HUDEP-2 (cell line): ENCODE measurements at regions not wholly inside any gene's neighbourhood (a gene's known extent, or its start where the extent isn't known, plus 50 kb on each side); places are given as distances from the start of the nearest gene placed in this dataset.
"Not testable (repeated sequence)": the region's sequence is repeated elsewhere in the genome, so short reads cannot be mapped to it uniquely, and the experiment has no call there.

Experiments used
- DNase-seq, 76 experiments: peaks; one replicate each; lab custom pipeline; 2025; ENCODE audit not compliant: unreplicated experiment in 76 of 76; lab: John Stamatoyannopoulos, UW

DNA sequence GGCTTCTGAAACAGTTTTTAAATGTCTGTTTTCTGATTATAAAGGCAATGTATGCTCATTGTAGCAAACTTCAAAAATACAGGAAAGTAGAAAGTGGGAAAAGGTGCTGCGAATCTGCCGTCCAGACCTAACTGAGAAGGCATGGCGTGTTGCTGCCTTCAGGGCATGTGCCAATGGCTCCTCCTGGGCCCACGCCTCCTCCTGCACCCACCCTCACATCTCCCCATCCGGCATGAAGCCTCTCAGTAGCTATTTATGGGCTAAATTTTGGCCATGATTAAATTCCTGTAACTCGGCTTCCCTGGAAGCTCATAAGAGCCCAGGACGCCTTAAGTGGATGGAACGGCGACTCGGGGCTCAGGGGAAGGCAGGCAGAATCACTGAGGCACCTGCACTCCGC, 153.8 kb downstream of the LAT start:
- not testable (repeated sequence) for DNase-seq

DNA sequence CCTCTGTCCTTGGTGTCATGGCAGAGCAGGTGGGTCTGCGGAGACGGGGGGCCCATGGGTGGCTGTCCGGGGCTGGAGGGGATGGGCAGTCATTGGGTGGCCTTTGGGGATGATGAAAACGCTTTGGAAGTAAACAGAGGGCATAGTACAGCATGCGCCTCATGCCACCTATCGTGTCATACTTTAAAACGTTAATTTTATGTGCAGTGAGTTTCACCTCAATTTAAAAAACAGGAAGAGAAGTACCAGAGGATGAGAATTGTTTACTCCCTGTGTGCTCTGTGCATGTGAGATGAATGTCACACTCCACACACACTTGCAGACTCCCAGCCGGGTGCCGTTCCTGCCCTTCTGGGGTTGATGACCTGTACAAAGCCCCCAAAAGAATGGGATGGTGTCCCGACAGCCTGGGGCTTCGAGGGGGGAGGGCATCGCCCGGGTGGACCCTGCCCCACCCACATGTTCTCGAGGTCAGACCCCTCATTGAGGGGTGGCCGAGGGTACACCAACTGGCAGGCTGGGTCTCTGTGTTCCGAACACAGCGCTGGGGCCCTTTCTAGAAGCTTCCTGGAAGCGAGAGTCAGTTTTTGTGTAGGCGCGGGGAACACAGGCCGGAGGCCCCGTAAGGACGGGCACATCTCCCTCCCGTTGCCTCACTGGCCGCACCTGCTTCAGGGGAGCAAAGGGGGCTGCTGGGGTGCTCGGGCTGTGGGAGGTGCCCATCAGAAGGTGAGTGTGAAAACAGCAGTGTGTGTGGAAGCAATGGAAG, 153.2 kb downstream of the LAT start:
- not testable (repeated sequence) for DNase-seq

DNA sequence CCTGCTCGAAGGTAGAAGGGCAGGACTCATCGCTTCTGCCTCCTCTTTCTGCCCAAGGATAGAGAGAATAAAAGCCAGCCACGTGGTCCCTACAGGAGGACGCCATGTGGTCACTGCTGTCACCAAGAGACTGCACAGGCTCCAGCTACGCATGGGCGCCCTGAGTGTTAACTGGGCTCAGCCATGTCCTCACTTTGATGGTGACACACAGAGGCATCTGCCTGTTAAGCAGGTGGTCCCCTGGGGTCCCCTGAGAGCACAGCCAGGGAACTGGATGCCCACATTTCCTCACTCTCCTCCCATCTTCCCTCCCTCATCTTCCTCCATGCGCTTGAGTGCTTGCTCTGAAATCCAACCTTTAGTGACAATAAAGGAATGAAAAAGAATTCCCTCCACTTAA, 152.6 kb downstream of the LAT start:
- not testable (repeated sequence) for DNase-seq

DNA sequence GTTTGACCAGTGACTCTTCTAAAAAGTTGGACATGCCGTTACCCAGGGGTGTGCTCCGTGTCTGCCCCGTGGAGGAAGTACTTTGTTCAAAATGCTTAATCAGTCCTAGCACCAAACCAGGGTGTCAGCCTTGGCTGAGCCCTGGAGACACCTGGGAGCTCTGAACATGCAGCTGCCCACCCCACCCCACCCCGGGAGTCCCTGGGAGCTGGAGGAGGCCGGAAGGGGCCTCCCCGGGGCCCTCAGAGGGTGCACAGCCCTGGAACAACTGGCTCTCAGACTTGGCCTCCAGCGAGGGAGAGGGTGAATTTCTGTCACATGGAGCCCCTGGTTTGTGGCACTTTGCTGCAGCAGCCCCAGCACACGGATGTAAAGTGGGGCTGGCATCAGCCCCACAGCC, 152.1 kb downstream of the LAT start:
- DNase-seq: not testable (repeated sequence)

DNA sequence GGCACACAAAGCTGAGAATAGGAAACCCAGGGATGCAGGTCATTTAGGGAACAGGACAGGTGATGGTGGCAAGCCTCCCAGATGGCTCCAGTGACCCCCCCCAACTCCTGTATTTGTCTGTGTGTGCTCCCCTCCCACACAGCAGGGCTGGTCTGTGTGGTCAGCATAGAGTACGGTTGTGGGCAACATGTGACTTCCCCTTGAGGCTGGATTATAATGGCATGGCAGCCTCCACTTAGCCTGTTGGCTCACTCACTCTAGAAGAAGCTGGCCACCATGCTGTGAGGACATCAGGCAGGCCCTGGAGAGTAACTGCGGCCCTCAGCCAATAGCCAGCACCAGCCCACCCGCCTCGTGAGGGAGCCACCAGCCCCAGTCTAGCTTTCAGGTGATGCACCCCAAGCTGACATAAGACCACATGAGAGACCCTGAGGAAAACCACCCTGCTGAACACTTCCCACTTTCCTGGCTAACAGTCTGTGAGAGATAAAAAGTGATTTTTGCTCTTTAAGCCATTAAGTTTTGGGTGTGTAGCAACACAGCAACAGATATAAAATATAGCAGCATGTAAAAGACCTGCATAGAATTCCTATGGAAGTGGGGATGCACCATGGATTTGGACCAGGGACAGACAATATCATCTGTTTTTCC, 151.3 kb downstream of the LAT start:
- not testable (repeated sequence) for DNase-seq

DNA sequence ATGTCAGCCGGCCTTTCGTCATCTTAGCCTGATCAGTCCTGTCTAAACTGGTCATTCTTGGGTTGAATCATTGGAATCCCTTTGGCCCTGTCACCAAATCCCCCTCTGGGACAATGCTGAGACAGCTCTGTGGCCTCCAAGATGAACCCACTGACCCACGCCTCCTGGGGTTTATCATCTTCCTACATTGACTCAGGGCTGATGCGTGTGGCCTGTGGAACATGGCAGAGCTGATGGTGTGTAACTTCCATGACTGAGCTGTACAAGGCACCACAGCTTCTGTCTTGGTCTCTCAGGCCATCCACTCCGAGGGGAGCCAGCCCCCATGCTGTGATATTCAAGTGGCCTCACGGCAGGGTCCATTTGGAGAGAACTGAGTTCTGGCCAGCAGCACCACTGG, 150.2 kb downstream of the LAT start:
- DNase-seq: not testable (repeated sequence)

DNA sequence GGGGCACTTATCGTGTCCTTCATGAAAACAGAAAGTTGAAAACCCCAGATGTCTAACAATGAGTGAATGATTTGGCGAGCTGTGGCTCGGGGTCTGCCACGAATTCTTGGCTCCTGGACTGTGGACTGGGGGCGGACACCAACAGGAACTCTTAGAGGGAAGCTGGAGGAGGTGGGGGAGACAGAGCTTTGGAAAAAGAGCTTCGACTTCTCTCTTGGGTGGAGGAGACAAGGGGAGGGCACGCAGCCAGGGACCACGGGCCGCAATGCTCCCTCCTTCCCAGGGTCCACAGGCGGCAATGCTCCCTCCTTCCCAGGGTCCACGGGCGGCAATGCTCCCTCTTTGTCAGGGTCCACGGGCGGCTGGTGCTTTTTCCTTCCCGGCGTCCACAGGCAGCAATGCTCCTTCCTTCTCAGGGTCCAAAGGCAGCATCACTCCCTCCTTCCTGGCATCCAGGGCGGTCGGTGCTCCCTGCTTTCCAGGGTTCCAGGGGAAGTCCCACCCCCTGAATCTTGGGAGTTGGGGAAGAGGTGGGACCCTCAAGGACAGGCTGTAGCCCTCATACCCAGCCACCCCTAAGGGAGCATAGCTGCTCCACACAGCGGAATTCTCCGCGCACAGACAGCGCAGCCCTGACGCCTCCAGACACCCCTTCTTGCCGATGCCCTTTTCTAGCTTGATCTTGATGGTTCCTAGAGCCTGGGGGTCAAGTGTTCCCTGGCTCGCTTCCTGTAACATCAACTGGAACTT, 149.0 kb downstream of the LAT start:
- not testable (repeated sequence) for DNase-seq

DNA sequence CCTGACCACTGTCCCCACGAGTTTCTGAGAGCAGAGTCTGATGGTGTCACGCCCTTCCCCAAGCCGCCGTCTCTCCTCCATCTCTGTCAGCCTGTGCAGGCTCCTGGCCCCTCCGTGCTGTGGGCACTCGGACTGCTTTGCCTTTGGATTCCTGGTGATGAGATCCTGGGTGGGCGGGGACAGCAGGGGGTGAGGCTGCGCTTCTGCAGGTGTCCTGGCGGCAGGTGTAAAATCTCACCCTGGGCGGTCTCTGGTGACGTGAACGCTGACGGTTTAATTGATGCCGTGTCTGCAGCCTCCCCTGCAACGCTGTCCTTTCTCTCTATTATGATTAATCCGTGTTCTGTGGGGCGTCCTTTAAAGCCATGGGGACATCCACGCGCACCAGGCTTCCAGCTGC, 148.0 kb downstream of the LAT start:
- DNase-seq: not testable (repeated sequence)

DNA sequence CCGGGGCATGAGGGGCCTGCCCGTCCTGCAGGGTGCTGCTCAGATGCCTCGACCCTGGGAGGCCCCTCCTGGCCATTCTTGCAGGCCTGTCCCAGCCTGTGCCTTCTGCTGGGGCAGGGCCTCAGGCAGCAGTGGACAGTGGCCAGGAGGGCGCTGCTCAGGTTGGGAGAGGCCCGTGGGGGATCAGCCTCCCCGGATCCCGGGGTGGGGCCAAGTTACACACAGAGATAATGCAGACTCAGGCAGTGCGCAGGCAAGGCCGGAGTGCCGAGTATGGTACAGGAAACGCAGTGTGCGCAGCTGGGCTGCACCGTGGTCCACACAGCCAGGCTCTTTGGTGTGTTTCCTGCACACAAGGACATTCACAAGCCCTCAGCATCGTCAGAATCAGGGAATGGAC, 147.6 kb downstream of the LAT start:
- not testable (repeated sequence) for DNase-seq

DNA sequence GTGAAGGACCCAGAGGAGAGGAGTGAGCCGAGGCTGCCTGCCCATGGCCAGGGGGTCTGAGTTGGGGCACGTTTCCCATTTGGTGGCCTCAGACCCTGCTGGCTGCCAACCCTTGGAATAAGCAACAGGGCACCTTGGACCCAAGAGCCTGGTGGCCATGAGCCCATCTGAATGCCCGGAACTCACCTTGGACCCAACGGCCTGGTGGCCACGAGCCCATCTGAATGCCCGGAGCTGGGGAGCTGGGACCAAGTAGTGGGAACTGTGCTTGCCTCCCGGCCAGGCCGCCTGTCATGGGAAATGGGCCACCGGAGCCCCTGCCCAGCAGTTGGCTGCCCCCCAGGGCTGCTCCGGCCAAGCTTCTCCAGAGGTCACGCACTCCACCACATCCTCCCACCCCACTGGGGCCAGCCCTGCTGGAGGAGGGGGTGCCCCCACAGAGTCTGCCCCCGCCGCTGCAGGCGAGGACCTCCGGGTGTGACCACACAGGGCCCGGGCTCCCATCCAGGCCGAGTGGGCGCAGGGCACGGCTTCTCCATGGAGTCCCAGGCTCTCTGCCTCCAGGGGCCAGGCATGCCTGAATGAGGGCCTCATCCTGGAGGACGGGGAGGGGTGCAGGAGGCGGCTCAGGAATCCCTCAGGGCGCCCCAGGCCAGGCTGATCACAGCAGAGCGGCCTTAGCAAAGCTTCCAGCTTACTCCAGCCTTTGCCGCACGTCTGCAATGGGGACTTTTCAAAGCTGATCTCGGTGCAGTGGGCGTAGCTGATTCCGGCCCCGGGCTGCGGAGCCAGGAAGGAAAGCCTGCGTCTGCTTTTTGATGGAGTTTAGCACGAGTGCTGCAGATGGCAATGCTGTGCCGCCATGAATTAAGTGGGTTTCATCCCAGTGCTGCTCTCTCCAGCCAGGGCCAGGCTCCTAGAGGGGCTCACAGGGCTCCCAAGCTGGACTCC, 146.3 kb downstream of the LAT start:
- DNase-seq: not testable (repeated sequence)

DNA sequence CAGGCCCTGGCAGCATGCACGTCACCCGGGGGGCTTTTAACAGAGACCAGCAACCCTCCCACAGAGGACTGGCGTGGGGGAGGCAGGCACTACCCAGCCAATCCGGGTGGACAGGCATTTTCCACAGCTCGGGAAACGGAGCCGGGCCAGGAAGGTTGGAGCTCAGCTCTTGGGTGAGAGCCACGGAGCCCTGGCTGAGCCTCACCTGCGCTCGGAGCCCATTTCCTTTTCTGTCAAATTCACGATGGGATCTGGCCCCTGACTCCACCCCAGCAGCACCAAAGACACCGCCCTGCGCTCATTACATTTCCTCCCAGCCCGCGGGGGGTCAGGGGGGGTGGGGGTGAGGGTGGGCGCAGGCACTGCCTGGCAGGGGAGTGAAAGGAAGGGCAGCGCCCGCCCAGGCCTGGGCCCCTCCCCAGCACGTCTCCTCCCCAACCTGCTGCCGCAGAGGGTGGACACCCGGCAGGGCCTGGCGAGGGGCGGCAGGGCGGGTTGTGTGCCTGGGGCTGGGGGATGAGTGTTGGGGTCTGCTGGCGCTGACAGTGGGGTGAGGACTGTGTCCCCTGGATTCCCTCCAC, 145.4 kb downstream of the LAT start:
- not testable (repeated sequence) for DNase-seq

DNA sequence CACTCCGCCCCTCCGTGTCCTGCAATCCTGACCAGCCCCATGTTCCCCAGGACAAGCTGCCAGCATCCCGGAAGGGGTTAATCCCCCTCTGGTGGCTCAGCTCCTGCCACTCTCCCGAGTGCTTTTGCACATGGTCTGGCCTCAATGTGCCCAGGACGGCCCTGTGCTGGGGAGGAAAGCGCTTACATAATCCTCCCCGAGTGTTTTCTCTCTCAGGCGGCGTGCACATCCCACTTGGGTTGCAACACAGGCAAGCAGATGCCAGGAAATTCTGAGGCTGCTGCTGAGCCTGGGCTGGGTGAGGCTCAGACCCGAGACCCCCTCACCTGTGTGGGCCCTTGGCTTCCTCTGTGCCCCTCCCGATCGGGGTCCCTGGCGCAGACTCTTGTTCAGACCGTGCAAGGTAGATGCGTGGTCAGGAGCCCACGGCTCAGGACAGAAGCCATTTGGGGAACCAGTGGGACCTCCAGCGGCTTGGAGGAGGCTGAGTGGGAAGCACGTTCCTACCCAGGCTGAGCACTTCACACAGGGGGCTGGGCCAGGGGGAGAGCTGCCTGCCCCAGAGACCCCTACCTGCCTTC, 144.7 kb downstream of the LAT start:
- not testable (repeated sequence) for DNase-seq

DNA sequence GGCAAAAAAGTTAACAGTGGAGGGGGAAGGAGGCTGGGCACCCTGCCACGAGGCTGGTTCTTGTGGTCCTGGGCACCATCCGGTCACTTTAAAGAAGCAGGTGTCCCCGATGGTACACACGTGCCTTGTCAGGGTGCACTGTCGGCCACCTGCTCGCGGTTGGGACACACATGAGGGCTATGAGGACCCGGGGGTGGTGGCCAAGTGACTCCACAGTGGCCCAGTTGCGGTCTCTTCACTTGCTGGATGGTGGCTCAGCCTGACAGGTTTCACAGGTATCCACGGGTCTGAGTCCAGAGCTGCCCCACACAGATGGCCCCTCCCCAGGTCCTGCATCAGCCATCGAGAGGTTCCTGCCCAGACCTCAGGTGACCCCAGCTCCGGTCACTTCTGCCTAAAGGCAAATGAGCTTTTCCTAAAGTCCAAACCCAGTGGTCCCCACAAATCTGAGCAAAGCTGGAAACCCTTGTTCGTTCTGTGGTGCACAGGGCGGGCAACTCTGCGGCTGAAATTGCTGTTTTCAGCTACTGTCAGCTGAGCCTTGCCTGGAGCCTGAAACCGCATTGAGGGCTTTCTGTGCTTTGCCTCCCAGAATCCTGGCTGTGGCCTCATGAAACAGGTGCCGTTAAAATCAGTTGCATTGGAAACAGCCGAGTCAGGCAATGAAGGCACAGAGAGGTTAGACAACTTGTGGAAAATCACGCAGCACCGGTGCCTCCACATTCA, 144.0 kb downstream of the LAT start:
- not testable (repeated sequence) for DNase-seq

DNA sequence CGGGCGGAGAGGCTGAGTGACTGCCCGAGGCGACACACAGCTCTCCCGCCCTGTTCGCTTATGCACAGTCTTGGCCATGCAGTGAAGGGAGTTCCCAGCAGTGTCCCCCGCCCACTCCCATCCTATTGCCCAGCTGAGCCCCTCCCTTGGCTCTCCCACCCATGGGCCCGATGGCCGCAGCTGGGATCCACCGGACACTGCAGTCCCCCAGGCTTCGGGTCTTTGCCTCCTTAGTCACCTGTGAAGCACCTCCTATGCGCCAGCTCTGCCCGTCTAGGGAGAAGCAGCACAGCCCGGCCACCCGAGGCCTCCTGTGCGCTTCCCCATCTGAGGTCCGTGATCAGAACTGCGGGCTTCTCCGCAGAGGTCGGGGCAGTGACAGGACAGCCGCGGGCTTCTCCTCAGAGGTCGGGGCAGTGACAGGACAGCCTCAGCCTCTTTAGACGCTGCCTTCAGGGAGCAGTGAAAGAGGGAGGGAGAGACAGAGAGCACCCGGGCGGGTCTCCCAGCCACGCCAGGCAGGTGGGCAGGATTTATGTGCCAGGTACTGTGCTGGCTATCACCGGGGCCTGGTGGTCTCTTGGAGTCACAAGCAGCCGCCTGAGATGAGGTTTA, 143.1 kb downstream of the LAT start:
- DNase-seq: not testable (repeated sequence)

DNA sequence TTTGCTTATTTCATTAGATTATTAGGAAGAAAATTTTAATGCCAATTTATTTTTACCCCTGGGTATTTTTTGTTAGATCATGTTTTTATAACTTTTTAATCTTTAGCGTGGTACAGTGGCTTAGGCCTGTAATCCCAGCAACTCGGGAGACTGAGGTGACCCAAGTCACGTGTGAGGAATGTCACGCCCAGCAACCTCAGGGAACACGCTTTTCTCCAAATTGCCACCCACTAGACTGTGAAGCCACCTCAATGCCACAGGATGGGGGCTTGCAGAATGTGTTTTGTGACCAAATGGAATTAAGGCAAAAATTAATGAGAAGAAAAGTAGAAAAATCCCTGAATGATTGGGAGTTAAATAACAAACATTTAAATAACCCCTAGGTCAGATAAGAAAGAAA, 141.8 kb downstream of the LAT start:
- no peak for DNase-seq

DNA sequence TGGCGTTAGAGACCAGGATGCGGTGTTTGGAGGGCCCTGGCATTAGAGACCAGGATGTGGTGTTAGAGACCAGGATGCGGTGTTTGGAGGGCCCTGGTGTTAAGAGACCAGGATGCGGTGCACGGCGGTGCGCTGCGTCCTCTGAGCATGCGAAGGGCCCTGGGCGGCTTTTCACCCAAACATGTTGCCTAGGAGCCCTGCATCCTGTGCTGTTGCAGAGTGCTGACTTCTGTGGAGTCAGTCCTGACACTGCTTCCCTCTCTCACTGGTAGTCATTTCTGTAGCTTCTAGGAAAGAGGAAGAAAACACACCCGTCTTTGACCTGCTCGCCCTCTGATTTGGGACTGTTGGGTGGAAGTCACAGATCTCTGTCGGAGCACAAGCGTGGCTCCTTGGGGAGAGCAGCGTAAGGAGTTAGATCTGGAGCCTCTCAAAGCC, 141.2 kb downstream of the LAT start:
- no peak for DNase-seq

DNA sequence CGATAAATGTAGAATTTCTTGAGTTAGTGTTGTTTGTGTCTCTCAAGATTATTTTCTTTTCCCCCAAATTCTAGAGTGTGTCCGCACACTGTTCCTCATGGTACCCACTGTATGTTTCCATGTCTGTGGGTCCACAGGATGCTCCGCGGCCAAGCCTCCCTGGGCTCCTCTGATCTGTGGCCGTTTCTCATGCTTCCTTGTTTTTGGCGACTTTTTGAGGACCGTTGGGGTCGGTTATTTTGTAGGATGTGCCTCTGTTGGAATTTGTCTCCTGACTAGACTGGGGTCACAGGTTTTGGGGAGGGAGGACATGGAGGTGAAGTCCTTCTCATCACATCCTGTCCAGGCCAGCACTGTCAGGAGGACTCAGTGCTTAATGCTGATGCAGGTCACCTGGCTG, 140.0 kb downstream of the LAT start:
- no peak for DNase-seq

DNA sequence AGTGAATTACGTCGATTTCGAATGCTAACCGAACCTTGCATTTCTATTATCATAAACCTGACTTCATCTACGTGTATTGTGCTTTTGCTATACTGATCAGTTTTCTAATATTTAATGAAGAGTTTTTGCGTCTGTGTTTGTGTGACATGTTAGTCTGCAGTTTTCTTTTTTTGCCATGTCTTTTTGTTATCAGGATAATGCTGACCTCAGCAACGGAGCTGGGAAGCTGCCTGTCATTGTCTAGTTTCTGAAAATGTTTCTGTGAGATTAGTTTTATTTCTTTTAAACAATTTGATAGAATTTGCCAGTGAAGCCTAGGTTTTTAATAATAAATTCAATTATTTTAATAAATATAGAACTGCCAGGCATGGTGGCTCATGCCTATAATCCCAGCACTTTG, 139.3 kb downstream of the LAT start:
- not testable (repeated sequence) for DNase-seq

DNA sequence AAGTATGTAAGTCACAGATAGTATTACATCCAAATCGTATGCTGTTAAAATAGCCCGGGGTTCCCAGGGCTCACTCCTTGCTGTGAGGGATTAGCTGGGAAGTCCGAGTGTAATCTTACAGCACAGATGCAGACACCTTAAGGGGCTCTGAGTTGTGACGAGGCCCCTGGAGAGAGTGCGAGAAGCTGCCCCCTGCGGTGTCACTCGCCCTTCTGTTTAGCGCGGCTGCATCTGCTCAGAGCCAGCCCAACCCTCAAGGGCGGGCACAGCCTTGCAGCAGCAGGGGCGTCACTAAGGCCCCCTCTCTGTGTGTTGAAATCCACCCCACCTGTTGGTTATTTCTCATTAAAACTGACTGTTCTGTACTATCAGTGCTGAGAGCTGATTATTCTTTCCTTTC, 135.8 kb downstream of the LAT start:
- DNase-seq: not testable (repeated sequence)
